ENCODE measurements at regions not wholly inside any gene's neighbourhood (a gene's known extent, or its start where the extent isn't known, plus 50 kb on each side); places are given as distances from the start of the nearest gene placed in this dataset.

DNA sequence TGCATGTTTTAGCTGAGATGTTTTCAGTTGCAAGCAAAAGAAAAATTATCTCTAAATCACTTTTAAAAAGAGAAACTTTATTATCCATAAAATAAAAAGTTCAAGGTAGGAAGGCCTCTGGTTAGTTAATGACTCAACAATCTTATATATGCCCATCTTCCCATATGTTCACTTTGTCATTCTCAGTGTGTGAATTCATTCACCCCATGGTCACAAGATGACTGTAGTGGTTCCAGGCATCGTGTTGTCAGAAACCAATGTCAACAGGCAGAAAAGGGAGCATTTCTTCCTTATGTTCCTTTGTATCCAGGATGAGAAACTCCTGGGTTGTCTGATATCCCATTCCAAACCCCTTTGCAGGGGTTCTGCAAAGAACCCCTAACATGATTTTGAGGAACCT, 119.9 kb upstream of the RAP2B start:
- Histone ChIP-seq H3K4me3 (ENCODE audit: low read depth, low read length, poor library complexity, severe bottlenecking) (no peak overlapping the region), H3K9me2 (ENCODE audit: insufficient read depth, low read length) (no peaks in the 10 kb centered on the region), H2AFZ (ENCODE audit: low read length) (no peak overlapping the region), H3K4me2 (ENCODE audit: low read length) (no peak overlapping the region), H3K9me3 (ENCODE audit: low read length) (no peaks in the 10 kb centered on the region), H3K36me3 (ENCODE audit: insufficient read depth, low read length) (no peaks in the 10 kb centered on the region), H3K27ac (ENCODE audit: low read depth, low read length, poor library complexity, severe bottlenecking) (no peak overlapping the region), H4K20me1 (ENCODE audit: insufficient read depth, low read length) (no peaks in the 10 kb centered on the region), H3K4me1 (ENCODE audit: insufficient read depth, low read length, poor library complexity, severe bottlenecking) (no peaks in the 10 kb centered on the region), H3K79me2 (ENCODE audit: insufficient read depth, low read depth, low read length) (no peaks in the 10 kb centered on the region)
- POLR2A ChIA-PET, result interaction anchor here (0.6 to 0.7 kb wide), 3 partner anchors 94 to 1084 kb away, joined by 3 read pairs; no protein-coding TSS in a partner anchor
- CTCF ChIA-PET (ENCODE audit: unreplicated experiment), result no interaction called here
- no peak for DNase-seq (ENCODE audit: low spot score)
- no TSS peak for BruUV-seq (replicated peaks)
- intact Hi-C loops (cut with micrococcal nuclease; ENCODE audit: unreplicated experiment), result loop anchor here (2.0 to 10.0 kb wide), 5 partner anchors 249 to 975 kb away; no protein-coding TSS in a partner anchor
- TF ChIP-seq EZH2phosphoT487 (IDR thresholded peaks at IDR 0.05; ENCODE audit: borderline replicate concordance, low read depth, low read length), result no peak
- TF ChIP-seq, protein P1, sequence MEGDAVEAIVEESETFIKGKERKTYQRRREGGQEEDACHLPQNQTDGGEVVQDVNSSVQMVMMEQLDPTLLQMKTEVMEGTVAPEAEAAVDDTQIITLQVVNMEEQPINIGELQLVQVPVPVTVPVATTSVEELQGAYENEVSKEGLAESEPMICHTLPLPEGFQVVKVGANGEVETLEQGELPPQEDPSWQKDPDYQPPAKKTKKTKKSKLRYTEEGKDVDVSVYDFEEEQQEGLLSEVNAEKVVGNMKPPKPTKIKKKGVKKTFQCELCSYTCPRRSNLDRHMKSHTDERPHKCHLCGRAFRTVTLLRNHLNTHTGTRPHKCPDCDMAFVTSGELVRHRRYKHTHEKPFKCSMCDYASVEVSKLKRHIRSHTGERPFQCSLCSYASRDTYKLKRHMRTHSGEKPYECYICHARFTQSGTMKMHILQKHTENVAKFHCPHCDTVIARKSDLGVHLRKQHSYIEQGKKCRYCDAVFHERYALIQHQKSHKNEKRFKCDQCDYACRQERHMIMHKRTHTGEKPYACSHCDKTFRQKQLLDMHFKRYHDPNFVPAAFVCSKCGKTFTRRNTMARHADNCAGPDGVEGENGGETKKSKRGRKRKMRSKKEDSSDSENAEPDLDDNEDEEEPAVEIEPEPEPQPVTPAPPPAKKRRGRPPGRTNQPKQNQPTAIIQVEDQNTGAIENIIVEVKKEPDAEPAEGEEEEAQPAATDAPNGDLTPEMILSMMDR (conservative IDR thresholded peaks at IDR 0.05; ENCODE audit: low read length), result no peak

- POLR2A ChIA-PET, result no interaction called here
- no peak for DNase-seq (ENCODE audit: low spot score)
- no peak overlapping the region for H3K27ac ChIP-seq (ENCODE audit: low read depth, low read length, poor library complexity, severe bottlenecking)
- no peaks in the 10 kb centered on the region for H3K36me3 ChIP-seq (ENCODE audit: insufficient read depth, low read length)
- TF ChIP-seq, protein P1 (conservative IDR thresholded peaks at IDR 0.05; ENCODE audit: low read length), result no peak
- no peak for TF ChIP-seq EZH2phosphoT487 (IDR thresholded peaks at IDR 0.05; ENCODE audit: borderline replicate concordance, low read depth, low read length)
- H4K20me1 ChIP-seq (ENCODE audit: insufficient read depth, low read length), result no peaks in the 10 kb centered on the region
- H3K4me1 ChIP-seq (ENCODE audit: insufficient read depth, low read length, poor library complexity, severe bottlenecking), result no peaks in the 10 kb centered on the region
- no peaks in the 10 kb centered on the region for H3K9me2 ChIP-seq (ENCODE audit: insufficient read depth, low read length)
- CTCF ChIA-PET (ENCODE audit: unreplicated experiment), result no interaction called here
- no peak overlapping the region for H2AFZ ChIP-seq (ENCODE audit: low read length)
- H3K4me3 ChIP-seq (ENCODE audit: low read depth, low read length, poor library complexity, severe bottlenecking), result no peak overlapping the region
- H3K9me3 ChIP-seq (ENCODE audit: low read length), result no peaks in the 10 kb centered on the region
- BruUV-seq (replicated peaks), result no TSS peak
- H3K79me2 ChIP-seq (ENCODE audit: insufficient read depth, low read depth, low read length), result no peaks in the 10 kb centered on the region
- intact Hi-C loops (cut with micrococcal nuclease; ENCODE audit: unreplicated experiment), result loop anchor here (1.0 to 10.0 kb wide), 6 partner anchors 120 to 973 kb away; no protein-coding TSS in a partner anchor
- H3K4me2 ChIP-seq (ENCODE audit: low read length), result no peak overlapping the region
Measured at GRCh38 chr3:153043729-153044328, 118.2 kb upstream of the RAP2B start.

GRCh38 chr3:153045150-153045549, 116.9 kb upstream of the RAP2B start:
- intact Hi-C loops (cut with micrococcal nuclease; ENCODE audit: unreplicated experiment), result loop anchor here (10.0 kb wide), 1 partner anchor 550 kb away; no protein-coding TSS in a partner anchor

More at GRCh38 chr3:153045150-153045549, 116.9 kb upstream of the RAP2B start:
- H3K4me2 ChIP-seq (ENCODE audit: low read length), result no peak overlapping the region
- H2AFZ ChIP-seq (ENCODE audit: low read length), result no peak overlapping the region
- H4K20me1 ChIP-seq (ENCODE audit: insufficient read depth, low read length), result no peaks in the 10 kb centered on the region
- no peaks in the 10 kb centered on the region for H3K9me2 ChIP-seq (ENCODE audit: insufficient read depth, low read length)
- POLR2A ChIA-PET, result no interaction called here
- CTCF ChIA-PET (ENCODE audit: unreplicated experiment), result no interaction called here
- no peaks in the 10 kb centered on the region for H3K4me1 ChIP-seq (ENCODE audit: insufficient read depth, low read length, poor library complexity, severe bottlenecking)
- no peak overlapping the region for H3K27ac ChIP-seq (ENCODE audit: low read depth, low read length, poor library complexity, severe bottlenecking)
- no peaks in the 10 kb centered on the region for H3K36me3 ChIP-seq (ENCODE audit: insufficient read depth, low read length)
- no peak for DNase-seq (ENCODE audit: low spot score)
- no peak overlapping the region for H3K4me3 ChIP-seq (ENCODE audit: low read depth, low read length, poor library complexity, severe bottlenecking)
- TF ChIP-seq EZH2phosphoT487 (IDR thresholded peaks at IDR 0.05; ENCODE audit: borderline replicate concordance, low read depth, low read length), result no peak
- TF ChIP-seq, protein P1 (conservative IDR thresholded peaks at IDR 0.05; ENCODE audit: low read length), result no peak
- H3K79me2 ChIP-seq (ENCODE audit: insufficient read depth, low read depth, low read length), result no peaks in the 10 kb centered on the region
- BruUV-seq (replicated peaks), result no TSS peak
- no peaks in the 10 kb centered on the region for H3K9me3 ChIP-seq (ENCODE audit: low read length)

All from OCI-LY7 (cell line).